Dedifferentiated amniotic fluid mesenchymal stem cell (primary cell): ENCODE measurements at regions not wholly inside any gene's neighbourhood (a gene's known extent, or its start where the extent isn't known, plus 50 kb on each side); places are given as distances from the start of the nearest gene placed in this dataset.

ENCODE experiments used
- DNase-seq: peaks from one replicate; pipeline ENCODE4 v3.0.0-alpha.2; 2016; ENCODE audit errors: extremely low spot score

DNA sequence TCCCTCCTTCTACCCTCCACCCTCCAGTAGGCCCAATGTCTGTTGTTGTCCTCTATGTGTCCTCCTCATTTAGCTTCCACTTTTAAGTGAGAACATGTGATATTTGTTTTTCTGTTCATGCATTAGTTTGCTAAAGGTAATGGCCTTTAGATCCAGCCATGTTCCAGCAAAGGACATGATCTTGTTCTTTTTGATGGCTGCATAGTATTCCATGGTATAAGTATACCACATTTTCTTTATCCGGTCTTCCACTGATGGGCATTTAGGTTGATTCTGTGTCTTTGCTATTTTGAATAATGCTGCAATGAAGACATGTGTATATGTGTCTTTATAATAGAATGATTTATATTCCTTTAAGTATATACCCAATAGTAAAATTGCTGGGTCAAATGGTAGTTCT lies 232.5 kb upstream of the PRR16 start:
- no peak for DNase-seq

DNA sequence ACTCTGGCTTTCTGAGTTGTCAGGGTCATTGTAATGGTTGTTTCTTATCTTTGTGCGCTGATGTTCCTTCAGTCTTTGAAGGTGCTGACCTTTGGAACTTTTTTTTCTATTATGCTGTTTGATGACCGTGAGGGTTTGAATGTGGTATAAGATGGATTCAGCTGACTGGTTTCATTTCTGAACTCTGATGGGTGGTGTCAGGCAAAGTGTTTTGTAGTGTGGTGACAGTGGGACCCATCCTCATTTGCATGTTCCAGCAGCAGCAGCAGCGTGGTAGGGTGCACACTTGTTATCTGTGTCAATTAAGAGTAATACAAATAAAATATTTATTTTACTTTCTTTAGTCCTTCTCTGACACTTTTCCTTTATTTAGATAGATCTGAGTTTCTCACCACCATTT lies 227.7 kb upstream of the PRR16 start:
- no peak for DNase-seq

DNA sequence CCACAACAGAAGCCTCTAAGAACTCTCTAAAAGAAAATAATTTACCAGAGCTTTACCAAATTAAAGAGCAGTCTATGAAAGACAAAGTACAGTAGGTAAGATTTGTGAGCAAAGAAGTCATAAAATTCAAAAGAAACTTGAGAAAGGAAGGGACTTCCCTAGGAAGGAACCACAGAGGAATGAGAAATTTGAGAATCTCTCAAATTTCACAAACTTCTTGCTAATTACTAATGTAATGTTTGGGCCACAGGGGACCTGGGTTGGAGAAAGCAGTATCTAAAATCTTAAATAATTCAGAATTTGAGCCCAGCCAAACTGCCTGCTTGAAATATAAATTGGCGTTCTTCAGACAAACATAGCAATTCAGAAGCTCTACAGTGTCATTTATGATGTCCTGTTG lies 225.0 kb upstream of the PRR16 start:
- no peak for DNase-seq

GRCh38 chr5:120240706-120241105 lies 223.4 kb upstream of the PRR16 start:
- no peak for DNase-seq

DNA sequence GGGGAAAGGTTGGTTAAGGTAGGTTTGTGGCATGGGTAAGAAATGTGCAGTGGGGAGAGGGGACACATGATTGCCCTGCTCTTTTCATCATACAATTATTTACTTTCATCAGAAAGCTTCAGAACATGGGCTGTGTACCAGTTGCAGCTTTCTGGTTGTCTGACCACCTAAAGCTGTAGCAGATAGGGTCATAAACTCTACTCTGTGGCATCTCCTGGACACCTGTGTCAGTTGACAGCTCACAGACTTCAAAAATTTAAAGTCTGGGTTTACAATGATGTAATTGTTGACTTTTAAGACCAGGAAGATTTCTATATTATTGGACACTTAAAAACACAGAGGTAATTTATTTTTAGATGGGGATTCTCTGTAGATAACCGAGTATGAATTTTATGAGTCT lies 222.7 kb upstream of the PRR16 start:
- no peak for DNase-seq

DNA sequence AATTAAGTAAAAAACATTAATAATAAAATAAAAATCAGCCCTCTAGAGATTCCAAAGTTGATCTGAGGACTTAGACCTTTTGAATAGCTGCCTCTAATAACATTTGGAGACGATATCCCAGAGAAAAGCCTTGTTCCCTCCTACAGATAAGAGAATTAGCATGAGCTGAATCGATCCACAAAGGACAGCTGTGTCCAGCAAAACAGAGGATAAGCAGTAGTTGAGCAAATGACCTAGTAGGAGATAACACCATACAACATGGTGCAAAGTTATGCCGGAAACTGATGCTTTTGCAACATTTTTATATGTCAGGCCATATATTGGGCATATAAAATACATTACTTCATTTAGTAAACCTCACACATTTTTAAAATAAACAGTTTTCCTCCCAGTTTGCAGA lies 212.2 kb upstream of the PRR16 start:
- DNase-seq = no peak

- no peak for DNase-seq
Measured at GRCh38 chr5:120252839-120253238, 211.3 kb upstream of the PRR16 start.

DNA sequence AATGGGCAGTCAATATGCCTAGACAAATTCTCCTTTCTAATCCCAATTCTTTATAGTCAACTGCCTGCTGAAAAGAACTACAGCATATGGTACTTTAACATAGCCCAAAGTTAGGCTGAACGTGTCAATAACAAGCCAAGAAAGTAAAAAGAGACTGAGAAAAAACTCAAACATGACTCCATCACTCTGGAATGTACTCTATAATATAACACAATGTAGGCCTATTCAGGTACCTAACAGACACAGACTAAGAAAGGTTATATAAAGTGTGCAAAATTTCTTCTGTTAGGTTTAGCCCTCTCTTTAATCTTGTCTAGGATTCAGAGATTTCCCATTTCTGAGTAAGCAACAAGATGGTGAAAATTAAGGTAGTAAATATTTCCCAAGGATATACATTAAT lies 209.7 kb upstream of the PRR16 start:
- no peak for DNase-seq

DNA sequence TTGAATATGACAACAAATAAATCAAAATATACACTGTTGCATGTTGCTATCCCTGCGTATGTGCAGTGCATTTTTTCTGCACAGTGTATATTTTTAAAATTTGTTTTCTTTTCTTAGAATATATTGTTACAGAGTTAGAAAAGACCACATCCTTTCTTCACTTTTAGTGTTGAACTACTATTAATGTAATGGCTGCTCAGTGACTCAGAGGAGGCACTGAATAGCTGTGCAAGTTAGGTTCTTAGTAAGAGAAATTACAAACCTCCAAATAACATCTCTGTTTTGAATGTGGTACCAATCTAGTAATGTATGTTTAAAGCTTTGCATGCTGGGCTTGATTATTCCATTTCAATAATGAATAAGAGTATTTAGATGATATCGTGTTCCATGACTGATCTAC lies 208.9 kb upstream of the PRR16 start:
- no peak for DNase-seq

DNA sequence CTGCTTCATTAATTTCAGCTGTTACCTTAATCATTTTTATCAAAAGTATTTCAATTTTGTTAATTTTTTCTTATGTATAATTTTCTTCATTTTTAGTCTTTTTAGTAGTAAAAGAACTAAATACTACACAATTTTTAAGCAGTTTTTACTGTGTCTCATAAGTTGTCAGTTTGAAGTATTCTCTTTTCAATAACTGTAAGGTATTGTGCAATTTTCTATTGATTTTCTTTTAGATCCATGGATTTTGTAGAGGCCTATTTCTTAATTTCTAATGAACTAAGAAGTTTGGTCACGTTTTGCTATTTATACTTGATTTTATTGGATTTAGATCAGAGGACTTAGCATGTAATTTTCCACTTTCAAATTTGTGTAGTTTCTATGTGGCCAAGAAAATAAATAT lies 207.7 kb upstream of the PRR16 start:
- DNase-seq = no peak

DNA sequence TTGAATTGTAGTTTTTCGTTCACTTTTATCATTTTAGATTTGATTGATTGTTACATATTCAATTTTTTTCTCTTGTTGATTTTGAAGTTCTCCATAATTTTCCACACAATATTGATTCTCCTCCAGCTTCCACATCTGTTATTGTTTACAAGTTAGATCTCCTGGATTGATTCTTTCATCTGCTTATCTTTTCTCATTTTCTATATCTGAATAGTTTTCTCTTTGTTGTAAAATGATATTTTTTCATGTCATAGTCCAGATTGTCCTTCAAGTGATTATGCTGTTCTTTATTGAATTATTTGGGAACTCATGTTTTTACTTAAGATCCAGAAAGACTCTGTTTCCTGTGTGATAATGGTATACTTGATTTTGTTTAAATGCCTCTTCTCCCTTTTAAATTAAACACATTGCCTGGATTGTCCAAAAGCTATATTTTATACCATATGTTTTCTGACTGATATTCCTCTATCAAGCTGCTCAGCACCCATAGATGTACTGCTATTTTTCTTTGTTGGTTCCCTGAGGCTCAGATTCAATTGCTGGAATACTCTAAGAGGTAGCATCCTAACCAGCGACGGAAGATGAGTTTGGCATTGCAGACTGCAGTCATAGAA lies 206.6 kb upstream of the PRR16 start:
- DNase-seq = no peak

DNA sequence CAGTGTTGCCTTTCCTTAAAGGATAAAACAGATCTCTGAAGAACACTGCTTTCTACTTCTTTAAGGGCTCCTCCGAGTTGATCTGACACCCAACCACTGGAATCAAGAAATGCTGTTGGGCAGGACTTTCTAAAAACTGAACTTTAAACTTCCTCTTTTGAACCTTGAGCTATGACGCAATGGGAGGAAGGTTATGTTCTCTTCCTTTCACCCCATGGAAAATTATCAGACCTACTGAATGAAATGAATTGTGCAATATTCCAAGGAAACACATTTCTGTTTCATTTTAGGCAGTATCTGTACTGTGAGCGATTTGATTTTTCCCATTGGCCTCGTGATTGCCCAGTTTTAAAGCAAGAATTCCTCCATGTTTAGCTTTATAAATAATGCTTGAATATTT lies 206.0 kb upstream of the PRR16 start:
- no peak for DNase-seq

DNA sequence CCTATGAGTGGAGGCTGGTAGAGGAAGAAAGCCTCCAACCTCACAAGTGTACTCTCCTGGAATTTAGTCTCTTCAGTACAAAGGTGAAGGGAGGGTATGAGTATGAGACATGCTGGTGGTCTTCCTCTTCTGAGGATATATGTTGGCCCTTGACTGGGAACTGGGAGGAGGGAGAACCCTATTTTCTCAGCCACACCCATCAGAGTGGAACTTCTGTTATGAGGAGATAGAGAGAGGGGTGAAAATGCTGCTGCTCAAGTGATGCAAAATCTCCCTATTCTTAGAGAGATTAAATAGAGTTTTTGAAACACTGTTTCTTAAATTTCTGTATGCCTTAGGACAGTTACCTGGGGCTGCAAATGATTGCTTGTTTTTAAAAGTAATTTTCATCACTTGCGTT lies 203.4 kb upstream of the PRR16 start:
- DNase-seq = no peak

DNA sequence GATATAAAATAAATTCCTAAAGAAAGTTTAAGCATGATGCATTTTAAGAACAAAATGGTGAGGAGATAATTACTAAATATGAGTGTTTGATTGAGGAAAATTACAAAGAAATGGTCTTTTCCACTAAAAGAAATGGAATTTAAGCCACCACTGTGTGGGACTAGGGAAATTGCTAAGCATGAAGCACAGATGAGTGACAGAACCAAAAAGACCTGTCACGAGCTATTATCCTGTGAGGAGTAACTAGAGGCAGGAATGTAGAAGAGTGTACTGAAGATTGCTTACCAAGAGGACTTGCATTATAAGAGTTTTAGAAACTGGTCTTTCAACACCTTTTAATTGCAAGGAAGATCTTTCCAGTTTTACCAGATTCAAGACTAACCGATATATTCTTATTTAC lies 193.6 kb upstream of the PRR16 start:
- DNase-seq = no peak

DNA sequence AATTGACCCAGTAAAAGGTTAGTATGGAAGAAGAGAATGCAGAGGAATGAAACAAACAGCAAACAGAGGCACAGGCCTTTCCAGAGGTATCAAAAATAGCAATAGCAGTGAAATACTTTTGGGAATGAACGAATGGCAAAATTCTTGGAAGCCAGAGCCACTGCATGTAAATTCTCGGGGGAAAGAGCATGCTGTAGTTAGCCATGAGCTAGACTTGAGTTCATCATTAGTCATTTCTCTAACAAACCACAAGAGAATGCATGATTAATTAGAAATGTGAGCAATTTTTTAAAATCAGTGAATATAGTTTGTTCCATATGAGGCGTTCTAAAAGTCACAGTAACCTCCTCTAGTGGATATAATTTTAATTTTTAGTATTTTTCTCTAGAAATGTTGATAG lies 170.3 kb upstream of the PRR16 start:
- peak; percentile 85 for DNase-seq

DNA sequence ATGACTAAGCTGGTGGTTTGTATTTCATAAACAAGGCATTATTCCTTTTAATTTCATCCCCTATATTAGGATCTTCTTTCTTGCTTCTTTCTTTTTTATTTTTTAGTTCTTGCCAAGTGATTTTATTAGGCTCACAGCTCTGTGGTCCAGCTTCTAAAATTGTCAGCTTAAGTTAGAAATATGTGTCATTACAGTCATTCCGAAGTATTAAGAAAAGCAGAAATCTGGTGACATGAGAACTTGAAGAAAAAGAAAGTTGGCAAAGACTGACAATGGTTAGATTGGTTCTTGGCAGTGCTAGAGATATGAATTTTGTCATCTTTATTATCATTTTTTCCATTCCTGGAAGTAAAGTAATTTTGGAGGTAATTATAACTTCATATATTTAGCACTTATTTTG lies 166.5 kb upstream of the PRR16 start:
- no peak for DNase-seq

- no peak for DNase-seq
Measured at GRCh38 chr5:120298981-120299380, 165.1 kb upstream of the PRR16 start.

GRCh38 chr5:120304663-120305062 lies 159.4 kb upstream of the PRR16 start:
- no peak for DNase-seq

- no peak for DNase-seq
Measured at GRCh38 chr5:120306303-120306702, 157.8 kb upstream of the PRR16 start.

GRCh38 chr5:120314191-120314590 lies 149.9 kb upstream of the PRR16 start:
- no peak for DNase-seq

- no peak for DNase-seq
Measured at GRCh38 chr5:120320626-120321025, 143.5 kb upstream of the PRR16 start.

GRCh38 chr5:120326651-120327050 lies 137.4 kb upstream of the PRR16 start:
- no peak for DNase-seq

DNA sequence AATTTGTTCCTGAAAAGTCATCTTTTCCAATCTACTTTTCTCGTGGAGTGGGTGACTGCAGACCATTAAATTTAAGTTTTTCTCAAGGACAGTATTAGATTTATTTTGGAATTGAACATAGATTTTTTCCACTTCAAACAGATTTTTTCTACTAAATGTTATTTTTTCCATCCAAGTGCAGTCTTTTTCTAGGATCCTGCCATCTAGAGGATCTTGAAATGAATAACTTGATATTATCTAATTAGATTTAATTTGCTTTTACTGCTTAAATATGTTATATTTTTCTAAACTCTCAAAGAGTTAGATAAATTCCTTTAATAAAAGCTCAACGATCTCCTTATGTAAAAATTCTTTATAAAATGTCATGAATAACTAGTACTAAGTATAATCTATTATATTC lies 136.9 kb upstream of the PRR16 start:
- no peak for DNase-seq

- no peak for DNase-seq
Measured at GRCh38 chr5:120329095-120329494, 135.0 kb upstream of the PRR16 start.

GRCh38 chr5:120330558-120330957 lies 133.5 kb upstream of the PRR16 start:
- DNase-seq = no peak
